ENCODE measurements at regions not wholly inside any gene's neighbourhood (a gene's known extent, or its start where the extent isn't known, plus 50 kb on each side); places are given as distances from the start of the nearest gene placed in this dataset.

DNA sequence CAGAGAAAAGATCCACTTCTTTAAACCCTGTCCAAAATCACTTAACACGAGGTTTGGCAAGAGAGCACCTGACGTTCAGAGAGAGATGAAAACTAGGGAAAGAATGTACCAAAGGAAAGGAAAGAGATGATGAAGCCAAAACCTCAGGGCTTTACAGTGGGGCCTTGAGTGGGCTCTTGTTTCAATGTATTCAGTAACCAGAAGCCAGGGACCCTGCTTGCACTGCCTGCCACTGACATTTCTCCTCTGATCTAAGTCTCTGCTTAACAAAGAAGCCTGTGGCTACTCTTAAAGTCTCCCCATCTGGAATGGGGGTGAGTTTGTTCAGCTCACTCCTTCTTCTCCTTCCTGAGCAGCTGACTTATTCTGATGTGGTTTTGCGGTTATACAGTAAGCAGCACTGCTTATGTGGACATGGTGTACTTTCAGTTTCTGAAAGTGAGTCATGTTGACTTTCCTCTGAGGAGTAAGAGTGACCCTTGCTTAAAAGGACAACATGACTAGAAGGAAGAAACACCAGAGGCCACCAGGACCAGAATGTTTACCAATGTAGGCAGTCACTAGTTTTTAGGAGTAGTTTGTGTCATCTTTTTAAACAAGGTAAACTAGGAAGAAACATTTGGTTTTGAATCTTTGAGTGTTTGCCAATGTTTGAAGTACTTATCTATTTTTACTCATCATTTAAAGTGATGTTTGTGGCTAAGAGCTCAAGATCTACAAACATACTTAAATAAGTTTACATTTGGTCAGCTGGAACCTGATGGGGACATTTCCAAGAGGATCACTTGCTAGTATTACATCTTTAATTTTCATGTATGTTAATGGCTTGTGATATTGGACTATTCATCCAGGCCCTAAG is 87.4 kb downstream of the FASLG start:
- Histone ChIP-seq H3K4me3 (ENCODE audit: low read depth in 2 of 2, low read length in 1 of 2) (no peak overlapping the region), H3K27me3 (ENCODE audit: insufficient read depth) (no peaks in the 10 kb centered on the region), H3K4me2 (peak overlapping the region; percentile 43; the same call in 1 of the 2 replicates), H3K9me2 (no peaks in the 10 kb centered on the region), H3K9ac (no peak overlapping the region), H3F3A (replicated peaks; ENCODE audit: insufficient read depth) (peaks cover 15% of the 10 kb centered on the region), H3K36me3 (replicated peaks in 1 of 2; ENCODE audit: control insufficient read depth in 1 of 2, insufficient read depth in 2 of 2, low read length in 1 of 2) (no peaks in the 10 kb centered on the region), H3K9me3 (no peaks in the 10 kb centered on the region), H2AFZ (ENCODE audit: low read depth) (no peak overlapping the region), H3K27ac (ENCODE audit: low read depth in 2 of 2, low read length in 1 of 2) (peak overlapping the region; percentile 13 to 79; a peak in 3 of 4 replicates), H4K20me1 (ENCODE audit: insufficient read depth) (no peaks in the 10 kb centered on the region), H3K79me2 (ENCODE audit: insufficient read depth) (no peaks in the 10 kb centered on the region), H3K4me1 (ENCODE audit: control insufficient read depth in 1 of 2, insufficient read depth in 2 of 2, low read depth in 1 of 2, low read length in 1 of 2) (no peaks in the 10 kb centered on the region; a peak in 2 of 4 replicates)
- DNase-seq, result no peak
- CTCF ChIA-PET, result interaction anchor here (5.5 kb wide), 1 partner anchor 457 kb away, joined by 72 read pairs; no protein-coding TSS in a partner anchor
- POLR2A ChIA-PET, result no interaction called here
- WGBS (ENCODE audit: low lambda C conversion rate), result 23% methylated on average over 3 of the region's 3 CpGs
- TF ChIP-seq, protein P1, sequence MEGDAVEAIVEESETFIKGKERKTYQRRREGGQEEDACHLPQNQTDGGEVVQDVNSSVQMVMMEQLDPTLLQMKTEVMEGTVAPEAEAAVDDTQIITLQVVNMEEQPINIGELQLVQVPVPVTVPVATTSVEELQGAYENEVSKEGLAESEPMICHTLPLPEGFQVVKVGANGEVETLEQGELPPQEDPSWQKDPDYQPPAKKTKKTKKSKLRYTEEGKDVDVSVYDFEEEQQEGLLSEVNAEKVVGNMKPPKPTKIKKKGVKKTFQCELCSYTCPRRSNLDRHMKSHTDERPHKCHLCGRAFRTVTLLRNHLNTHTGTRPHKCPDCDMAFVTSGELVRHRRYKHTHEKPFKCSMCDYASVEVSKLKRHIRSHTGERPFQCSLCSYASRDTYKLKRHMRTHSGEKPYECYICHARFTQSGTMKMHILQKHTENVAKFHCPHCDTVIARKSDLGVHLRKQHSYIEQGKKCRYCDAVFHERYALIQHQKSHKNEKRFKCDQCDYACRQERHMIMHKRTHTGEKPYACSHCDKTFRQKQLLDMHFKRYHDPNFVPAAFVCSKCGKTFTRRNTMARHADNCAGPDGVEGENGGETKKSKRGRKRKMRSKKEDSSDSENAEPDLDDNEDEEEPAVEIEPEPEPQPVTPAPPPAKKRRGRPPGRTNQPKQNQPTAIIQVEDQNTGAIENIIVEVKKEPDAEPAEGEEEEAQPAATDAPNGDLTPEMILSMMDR (IDR thresholded peaks at IDR 0.05), result no peak
- TF ChIP-seq GABPA (IDR thresholded peaks at IDR 0.05; ENCODE audit: low read depth) (0 out of 2 replicates have a peak, but pooled peaks have one; percentile 14), POLR2AphosphoS5 (IDR thresholded peaks at IDR 0.05; ENCODE audit: low read depth, low read length) (peak; percentile 84), MEF2A (IDR thresholded peaks at IDR 0.05; ENCODE audit: borderline replicate concordance, low read depth) (no peak; the same call in 1 of the 2 replicates), RAD21 (IDR thresholded peaks at IDR 0.05; ENCODE audit: low read length) (no peak), TAF1 (IDR thresholded peaks at IDR 0.05; ENCODE audit: borderline replicate concordance, low read depth, low read length) (no peak), TCF12 (IDR thresholded peaks at IDR 0.05) (peak; percentile 94), TEAD4 (IDR thresholded peaks at IDR 0.05; ENCODE audit: borderline replicate concordance, insufficient read depth) (peak; percentile 69; the same call in 1 of the 2 replicates), CHD2 (IDR thresholded peaks at IDR 0.05; ENCODE audit: low read length, partially characterized antibody) (no peak), FOSL2 (IDR thresholded peaks at IDR 0.05; ENCODE audit: borderline replicate concordance, low read depth) (peak; percentile 86), MAX (IDR thresholded peaks at IDR 0.05; ENCODE audit: low read depth) (peak; percentile 80; the same call in 1 of the 2 replicates), RFX5 (IDR thresholded peaks at IDR 0.05; ENCODE audit: low read length) (no peak), MXI1 (IDR thresholded peaks at IDR 0.05; ENCODE audit: low read depth, low read length) (no peak), FOXM1 (IDR thresholded peaks at IDR 0.05; ENCODE audit: low read depth) (no peak), EZH2phosphoT487 (IDR thresholded peaks at IDR 0.05; ENCODE audit: borderline replicate concordance, low read depth) (no peak), SMC3 (IDR thresholded peaks at IDR 0.05; ENCODE audit: low read depth, low read length) (no peak), GATA2 (CRISPR knock-in tag; IDR thresholded peaks at IDR 0.05) (no peak), ELF1 (IDR thresholded peaks at IDR 0.05) (no peak), EP300 (IDR thresholded peaks at IDR 0.05; ENCODE audit: borderline replicate concordance in 1 of 2, low read depth in 1 of 2, low read length in 1 of 2) (peak in 1 of 2 experiments; percentile 76; a peak in 1 of 4 replicates), YY1 (IDR thresholded peaks at IDR 0.05; ENCODE audit: low read depth) (no peak)
- TF ChIP-seq, protein P2, sequence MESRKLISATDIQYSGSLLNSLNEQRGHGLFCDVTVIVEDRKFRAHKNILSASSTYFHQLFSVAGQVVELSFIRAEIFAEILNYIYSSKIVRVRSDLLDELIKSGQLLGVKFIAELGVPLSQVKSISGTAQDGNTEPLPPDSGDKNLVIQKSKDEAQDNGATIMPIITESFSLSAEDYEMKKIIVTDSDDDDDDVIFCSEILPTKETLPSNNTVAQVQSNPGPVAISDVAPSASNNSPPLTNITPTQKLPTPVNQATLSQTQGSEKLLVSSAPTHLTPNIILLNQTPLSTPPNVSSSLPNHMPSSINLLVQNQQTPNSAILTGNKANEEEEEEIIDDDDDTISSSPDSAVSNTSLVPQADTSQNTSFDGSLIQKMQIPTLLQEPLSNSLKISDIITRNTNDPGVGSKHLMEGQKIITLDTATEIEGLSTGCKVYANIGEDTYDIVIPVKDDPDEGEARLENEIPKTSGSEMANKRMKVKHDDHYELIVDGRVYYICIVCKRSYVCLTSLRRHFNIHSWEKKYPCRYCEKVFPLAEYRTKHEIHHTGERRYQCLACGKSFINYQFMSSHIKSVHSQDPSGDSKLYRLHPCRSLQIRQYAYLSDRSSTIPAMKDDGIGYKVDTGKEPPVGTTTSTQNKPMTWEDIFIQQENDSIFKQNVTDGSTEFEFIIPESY (IDR thresholded peaks at IDR 0.05; ENCODE audit: borderline replicate concordance, low read depth), result no peak
- TF ChIP-seq, protein P3, sequence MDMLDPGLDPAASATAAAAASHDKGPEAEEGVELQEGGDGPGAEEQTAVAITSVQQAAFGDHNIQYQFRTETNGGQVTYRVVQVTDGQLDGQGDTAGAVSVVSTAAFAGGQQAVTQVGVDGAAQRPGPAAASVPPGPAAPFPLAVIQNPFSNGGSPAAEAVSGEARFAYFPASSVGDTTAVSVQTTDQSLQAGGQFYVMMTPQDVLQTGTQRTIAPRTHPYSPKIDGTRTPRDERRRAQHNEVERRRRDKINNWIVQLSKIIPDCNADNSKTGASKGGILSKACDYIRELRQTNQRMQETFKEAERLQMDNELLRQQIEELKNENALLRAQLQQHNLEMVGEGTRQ (IDR thresholded peaks at IDR 0.05; ENCODE audit: borderline replicate concordance, low read depth, low read length), result no peak
- TF ChIP-seq, protein P4, sequence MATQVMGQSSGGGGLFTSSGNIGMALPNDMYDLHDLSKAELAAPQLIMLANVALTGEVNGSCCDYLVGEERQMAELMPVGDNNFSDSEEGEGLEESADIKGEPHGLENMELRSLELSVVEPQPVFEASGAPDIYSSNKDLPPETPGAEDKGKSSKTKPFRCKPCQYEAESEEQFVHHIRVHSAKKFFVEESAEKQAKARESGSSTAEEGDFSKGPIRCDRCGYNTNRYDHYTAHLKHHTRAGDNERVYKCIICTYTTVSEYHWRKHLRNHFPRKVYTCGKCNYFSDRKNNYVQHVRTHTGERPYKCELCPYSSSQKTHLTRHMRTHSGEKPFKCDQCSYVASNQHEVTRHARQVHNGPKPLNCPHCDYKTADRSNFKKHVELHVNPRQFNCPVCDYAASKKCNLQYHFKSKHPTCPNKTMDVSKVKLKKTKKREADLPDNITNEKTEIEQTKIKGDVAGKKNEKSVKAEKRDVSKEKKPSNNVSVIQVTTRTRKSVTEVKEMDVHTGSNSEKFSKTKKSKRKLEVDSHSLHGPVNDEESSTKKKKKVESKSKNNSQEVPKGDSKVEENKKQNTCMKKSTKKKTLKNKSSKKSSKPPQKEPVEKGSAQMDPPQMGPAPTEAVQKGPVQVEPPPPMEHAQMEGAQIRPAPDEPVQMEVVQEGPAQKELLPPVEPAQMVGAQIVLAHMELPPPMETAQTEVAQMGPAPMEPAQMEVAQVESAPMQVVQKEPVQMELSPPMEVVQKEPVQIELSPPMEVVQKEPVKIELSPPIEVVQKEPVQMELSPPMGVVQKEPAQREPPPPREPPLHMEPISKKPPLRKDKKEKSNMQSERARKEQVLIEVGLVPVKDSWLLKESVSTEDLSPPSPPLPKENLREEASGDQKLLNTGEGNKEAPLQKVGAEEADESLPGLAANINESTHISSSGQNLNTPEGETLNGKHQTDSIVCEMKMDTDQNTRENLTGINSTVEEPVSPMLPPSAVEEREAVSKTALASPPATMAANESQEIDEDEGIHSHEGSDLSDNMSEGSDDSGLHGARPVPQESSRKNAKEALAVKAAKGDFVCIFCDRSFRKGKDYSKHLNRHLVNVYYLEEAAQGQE (IDR thresholded peaks at IDR 0.05; ENCODE audit: low read depth, low read length), result no peak

Data from SK-N-SH (cell line).